ENCODE measurements at regions not wholly inside any gene's neighbourhood (a gene's known extent, or its start where the extent isn't known, plus 50 kb on each side); places are given as distances from the start of the nearest gene placed in this dataset.

- no peak for DNase-seq (ENCODE audit: low read depth in 1 of 2, low spot score in 1 of 2)
Observed at GRCh38 chr12:46908936-46909635, 83.3 kb upstream of the SLC38A4 start.

GRCh38 chr12:46910830-46911229 lies 85.0 kb upstream of the SLC38A4 start:
- no peak for DNase-seq (ENCODE audit: low read depth in 1 of 2, low spot score in 1 of 2)

GRCh38 chr12:46914336-46914735 lies 88.5 kb upstream of the SLC38A4 start:
- DNase-seq (ENCODE audit: low read depth in 1 of 2, low spot score in 1 of 2): no peak

GRCh38 chr12:46915082-46915481 lies 89.3 kb upstream of the SLC38A4 start:
- DNase-seq (ENCODE audit: low read depth in 1 of 2, low spot score in 1 of 2): no peak

- DNase-seq (ENCODE audit: low read depth in 1 of 2, low spot score in 1 of 2): no peak
Observed at GRCh38 chr12:46915836-46916235, 90.0 kb upstream of the SLC38A4 start.

- no peak for DNase-seq (ENCODE audit: low read depth in 1 of 2, low spot score in 1 of 2)
Observed at GRCh38 chr12:46916796-46917419, 91.1 kb upstream of the SLC38A4 start.

GRCh38 chr12:46917821-46918220 lies 92.0 kb upstream of the SLC38A4 start:
- DNase-seq (ENCODE audit: low read depth in 1 of 2, low spot score in 1 of 2): no peak

- no peak for DNase-seq (ENCODE audit: low read depth in 1 of 2, low spot score in 1 of 2)
Observed at GRCh38 chr12:46918631-46919030, 92.8 kb upstream of the SLC38A4 start.

GRCh38 chr12:46919666-46920400 lies 94.0 kb upstream of the SLC38A4 start:
- DNase-seq (ENCODE audit: low read depth in 1 of 2, low spot score in 1 of 2): no peak

- no peak for DNase-seq (ENCODE audit: low read depth in 1 of 2, low spot score in 1 of 2)
Observed at GRCh38 chr12:46920499-46920898, 94.7 kb upstream of the SLC38A4 start.

GRCh38 chr12:46921048-46921763 lies 95.4 kb upstream of the SLC38A4 start:
- no peak for DNase-seq (ENCODE audit: low read depth in 1 of 2, low spot score in 1 of 2)

- no peak for DNase-seq (ENCODE audit: low read depth in 1 of 2, low spot score in 1 of 2)
Observed at GRCh38 chr12:46921764-46922133, 96.0 kb upstream of the SLC38A4 start.

GRCh38 chr12:46926526-46926925 lies 100.7 kb upstream of the SLC38A4 start:
- no peak for DNase-seq (ENCODE audit: low read depth in 1 of 2, low spot score in 1 of 2)

GRCh38 chr12:46930101-46930500 lies 104.3 kb upstream of the SLC38A4 start:
- DNase-seq (ENCODE audit: low read depth in 1 of 2, low spot score in 1 of 2): no peak

- no peak for DNase-seq (ENCODE audit: low read depth in 1 of 2, low spot score in 1 of 2)
Observed at GRCh38 chr12:46933947-46934346, 108.2 kb upstream of the SLC38A4 start.

GRCh38 chr12:46934374-46935111 lies 108.7 kb upstream of the SLC38A4 start:
- DNase-seq (ENCODE audit: low read depth in 1 of 2, low spot score in 1 of 2): no peak

GRCh38 chr12:46935271-46935847 lies 109.6 kb upstream of the SLC38A4 start:
- no peak for DNase-seq (ENCODE audit: low read depth in 1 of 2, low spot score in 1 of 2)

GRCh38 chr12:46936042-46936441 lies 110.2 kb upstream of the SLC38A4 start:
- no peak for DNase-seq (ENCODE audit: low read depth in 1 of 2, low spot score in 1 of 2)

GRCh38 chr12:46938071-46938678 lies 112.4 kb upstream of the SLC38A4 start:
- DNase-seq (ENCODE audit: low read depth in 1 of 2, low spot score in 1 of 2): no peak

- DNase-seq (ENCODE audit: low read depth in 1 of 2, low spot score in 1 of 2): no peak
Observed at GRCh38 chr12:46941981-46942380, 116.2 kb upstream of the SLC38A4 start.

All from activated CD4-positive, alpha-beta T cell treated with anti-CD3 and anti-CD28 coated beads, Interleukin-2, amount 50 U/mL, for 24 hours (primary cell).